Fibroblast of skin of left quadriceps (primary cell): ENCODE measurements at regions not wholly inside any gene's neighbourhood (a gene's known extent, or its start where the extent isn't known, plus 50 kb on each side); places are given as distances from the start of the nearest gene placed in this dataset.

Experiments used
- DNase-seq, 2 experiments: peaks; one replicate each; pipeline ENCODE4 v3.0.0-alpha.2; 2013; ENCODE audit warnings: low read depth in 2 of 2

DNA sequence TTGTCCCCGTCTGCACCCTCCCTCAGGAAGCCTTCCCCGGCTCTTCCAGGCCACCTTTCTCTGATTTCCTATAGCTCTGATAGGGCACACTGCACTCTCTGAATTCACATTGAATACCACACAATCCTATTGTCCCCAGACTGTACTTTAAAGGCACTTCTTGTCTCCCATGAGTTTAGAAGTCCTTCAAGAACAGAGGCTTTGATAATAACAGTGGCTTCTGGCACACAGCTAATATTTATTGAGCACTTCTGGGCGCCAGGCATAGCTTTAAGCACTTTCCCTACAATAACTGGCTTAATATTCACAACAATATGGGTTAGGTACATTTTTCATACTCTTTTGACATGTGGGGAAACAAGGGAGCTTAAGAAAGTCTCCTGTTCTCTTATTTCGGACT, 169.7 kb upstream of the IRX6 start:
- no peak for DNase-seq

DNA sequence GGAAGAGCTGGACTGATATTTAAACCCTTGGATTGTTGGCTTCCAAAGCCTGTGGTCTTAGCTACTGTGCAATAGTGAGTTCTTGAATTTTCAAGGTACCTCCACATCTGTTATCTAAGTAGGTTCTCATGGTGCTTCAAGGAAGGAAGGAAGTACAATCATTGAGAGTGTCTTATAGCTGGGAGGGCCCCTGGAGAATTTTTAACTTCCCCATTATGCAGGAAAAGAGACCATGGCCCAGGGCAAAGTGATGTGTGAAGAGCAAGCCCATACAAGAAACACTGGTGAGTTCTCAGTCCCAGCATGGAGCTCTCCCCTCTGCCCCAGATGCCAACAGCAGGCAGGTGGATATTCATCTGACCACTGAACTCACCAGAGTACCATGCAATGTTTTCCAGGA, 169.0 kb upstream of the IRX6 start:
- DNase-seq: no peak

DNA sequence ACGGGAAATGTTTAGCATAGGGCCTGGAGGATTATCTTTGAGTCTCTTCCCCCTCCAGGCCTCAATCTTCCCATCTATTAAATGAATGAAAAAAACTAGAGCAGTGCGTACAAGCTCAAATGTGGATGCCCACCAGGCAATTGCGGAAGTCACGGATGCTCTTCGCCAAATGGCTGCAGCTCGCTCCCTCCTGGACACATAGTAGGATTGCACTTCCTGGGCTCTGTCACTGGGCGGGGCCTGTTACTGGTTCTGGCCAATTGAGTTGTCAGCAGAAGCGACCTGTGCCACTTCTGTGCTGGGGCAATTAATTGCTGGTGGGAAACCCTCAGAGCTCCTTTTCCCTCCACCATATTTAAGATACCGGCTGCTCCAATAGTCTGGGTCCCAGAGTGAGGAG, 168.2 kb upstream of the IRX6 start:
- no peak for DNase-seq

DNA sequence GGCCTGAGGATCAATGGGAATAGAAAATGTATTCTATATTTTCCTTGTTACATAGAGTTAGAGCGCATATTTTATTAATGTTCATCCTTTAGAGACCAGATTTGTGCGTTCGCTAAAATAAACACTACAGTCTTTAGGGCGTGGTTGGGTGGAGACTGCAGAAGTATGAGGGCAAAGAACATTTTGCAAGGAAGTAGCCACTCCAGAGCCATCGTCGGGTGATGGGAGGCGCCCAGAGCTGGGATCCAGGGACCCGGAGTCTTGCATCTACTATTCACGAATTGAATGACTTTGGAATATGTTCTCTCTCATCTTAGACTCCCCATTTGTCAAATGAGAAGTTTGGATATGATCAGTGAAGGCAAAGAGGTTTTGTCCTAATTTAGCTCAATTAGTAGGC, 154.2 kb upstream of the IRX6 start:
- DNase-seq: no peak

DNA sequence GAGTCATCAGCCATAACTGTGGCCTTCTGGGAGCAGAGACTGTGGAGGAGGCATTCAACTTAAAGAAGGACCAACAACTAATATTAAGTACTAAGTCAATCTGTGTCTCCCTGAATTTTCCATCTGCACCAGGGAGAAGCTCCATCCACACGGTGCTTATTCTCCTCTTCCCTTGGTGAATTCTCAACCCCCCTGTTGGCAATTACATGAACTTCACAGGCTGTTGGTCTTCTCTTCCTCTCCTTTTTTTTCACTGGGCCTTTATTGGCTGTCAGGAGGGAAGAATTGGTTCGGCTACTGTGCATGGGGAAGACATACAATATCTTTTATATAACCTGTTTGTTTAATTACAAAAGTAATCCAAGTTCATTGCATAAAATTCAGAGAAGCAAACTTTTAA, 152.8 kb upstream of the IRX6 start:
- no peak for DNase-seq

DNA sequence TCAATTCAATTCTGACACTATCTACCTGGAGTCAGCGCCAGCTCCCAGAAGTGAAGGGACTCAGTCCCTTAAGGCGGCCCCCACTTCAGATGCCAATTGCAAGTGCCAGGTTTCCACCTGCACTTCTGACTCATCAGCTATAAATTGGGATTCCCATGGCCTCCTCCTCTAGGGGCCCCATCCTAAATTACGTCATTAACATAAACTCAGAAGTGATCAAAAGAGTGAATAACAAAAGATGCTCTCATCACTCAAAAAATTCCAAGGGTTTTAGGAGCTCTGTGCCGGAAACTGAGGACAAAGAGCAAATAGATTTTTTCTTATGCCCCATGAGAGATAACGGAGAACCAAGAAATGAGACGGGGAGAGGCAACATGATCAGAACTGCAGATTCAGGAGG, 148.6 kb upstream of the IRX6 start:
- DNase-seq: no peak

DNA sequence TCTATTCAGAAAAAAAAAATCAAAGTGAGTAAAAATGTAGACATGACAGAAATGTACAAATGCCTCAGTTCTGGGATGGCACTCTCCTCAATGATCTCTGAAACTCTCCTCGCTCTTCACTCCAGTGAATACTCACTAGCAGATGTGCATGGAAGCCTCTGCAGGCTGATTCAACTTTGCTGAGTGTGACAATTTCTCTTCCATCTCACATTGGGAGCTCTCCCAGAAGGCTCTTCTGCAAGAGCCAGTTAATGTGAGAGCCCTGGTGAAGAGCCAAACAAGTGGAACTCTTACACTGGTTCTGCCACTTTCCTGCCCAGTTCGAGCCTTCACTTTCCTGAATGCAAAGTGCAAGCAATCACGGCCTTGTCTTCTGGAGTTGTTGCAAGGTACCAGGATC, 147.1 kb upstream of the IRX6 start:
- DNase-seq: no peak

DNA sequence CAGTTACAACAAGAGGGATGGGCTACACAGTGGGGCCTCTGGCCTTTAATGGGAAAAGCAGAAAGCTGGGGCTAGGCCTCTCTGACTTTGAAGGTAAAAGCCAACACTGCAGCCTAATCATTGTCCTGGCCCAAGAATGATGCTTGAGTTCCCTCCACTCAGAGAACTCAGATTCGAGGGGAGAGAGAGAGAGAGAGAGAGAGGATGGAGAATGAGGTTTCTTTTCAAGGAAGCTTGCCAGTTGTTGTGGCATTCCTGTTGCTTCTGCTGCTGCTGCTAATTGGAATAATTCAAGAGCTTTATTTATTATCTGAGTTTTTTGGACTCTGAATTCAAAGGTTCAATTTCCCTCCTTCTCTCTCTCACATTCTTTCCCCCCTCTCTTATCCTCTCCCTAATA, 144.6 kb upstream of the IRX6 start:
- no peak for DNase-seq

DNA sequence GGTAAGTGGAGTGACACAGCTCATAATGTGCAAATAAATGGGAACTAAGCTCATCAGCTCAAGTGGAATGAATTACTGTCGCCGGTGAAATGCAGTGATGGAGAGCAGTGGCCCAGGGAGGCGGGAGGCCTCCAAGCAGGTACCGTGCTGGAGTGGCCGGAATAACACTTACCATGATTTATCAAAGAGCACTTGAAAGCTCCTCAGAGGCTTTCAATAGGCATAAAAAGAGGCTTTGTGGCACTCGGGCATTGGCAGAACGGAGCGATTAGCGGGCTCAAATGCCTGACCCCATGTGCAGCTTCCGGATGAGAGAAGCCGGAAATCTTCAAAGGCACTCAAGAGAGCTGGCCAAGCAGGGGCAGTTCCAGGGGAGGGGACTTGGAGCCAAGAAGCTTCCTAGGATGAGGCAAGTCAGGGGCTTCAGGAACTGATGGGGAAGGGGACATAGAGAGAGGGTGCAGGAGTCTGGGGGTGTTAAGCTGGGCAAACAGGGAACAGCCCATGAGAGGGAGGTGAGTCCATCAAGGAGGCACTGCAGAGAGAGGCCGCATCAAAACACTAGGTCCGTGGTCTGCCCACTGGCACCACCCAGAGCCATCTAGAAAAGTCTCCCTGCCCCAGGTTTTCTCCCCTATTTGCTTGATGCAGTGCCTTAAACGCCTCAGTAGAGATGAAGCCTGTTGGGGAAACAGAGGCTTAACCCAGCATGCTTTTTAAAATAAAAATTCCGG, 144.0 kb upstream of the IRX6 start:
- DNase-seq: no peak

DNA sequence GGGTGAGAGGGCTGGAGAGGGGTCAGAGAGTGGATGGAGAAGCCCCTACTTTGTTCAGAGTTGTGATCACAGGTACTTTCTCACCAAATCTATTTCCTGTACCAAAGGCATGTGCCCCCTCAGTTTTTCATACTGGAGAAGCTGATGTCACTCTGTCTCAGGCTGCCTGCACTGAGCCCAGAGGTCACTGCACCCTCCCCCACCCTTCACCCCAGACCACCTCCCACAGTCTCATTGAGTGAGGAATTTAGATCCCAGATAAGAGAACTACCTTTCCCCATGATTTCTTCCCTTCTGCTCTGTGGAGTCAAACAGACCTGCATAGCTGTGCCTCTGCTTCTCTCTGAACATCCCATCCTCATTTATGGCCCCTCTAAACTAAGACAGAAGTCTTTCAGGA, 140.0 kb upstream of the IRX6 start:
- no peak for DNase-seq

DNA sequence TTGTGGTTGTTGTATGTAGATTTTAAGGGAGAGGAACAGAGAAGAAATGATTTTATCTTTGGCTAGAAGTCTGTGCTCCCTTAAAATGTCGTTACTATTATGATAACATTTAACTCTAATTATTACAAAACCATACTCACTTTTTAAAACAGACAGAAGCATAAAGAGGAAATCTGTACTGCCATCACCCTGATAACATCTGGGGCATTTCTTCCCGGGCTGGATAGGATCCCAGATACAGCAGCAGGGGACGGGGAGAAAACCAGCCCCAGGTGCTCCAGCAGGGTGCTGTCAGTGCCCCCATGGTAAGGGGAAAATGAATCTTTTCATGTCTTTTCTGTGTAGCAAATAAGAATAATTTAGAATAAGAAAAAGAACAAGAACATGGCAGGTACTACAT, 139.4 kb upstream of the IRX6 start:
- DNase-seq: no peak

DNA sequence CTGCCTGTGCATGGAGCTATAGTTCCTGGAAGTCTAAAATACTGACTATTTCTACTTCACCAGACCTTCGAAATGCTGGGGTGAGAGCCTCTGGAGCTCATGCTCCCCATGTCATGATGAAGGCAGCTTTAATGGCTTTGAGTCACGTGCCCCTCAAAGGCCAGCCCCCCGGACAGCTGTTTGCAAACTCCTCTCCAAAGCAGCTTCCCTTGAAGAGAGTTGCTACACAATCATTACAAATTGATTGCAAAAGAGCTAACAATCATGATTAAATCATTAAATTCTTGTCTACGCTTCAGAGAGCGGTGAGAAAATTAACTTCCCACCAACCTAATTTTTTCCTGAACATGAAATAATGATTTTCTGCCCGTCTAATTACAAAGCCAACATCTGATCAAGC, 134.8 kb upstream of the IRX6 start:
- no peak for DNase-seq

DNA sequence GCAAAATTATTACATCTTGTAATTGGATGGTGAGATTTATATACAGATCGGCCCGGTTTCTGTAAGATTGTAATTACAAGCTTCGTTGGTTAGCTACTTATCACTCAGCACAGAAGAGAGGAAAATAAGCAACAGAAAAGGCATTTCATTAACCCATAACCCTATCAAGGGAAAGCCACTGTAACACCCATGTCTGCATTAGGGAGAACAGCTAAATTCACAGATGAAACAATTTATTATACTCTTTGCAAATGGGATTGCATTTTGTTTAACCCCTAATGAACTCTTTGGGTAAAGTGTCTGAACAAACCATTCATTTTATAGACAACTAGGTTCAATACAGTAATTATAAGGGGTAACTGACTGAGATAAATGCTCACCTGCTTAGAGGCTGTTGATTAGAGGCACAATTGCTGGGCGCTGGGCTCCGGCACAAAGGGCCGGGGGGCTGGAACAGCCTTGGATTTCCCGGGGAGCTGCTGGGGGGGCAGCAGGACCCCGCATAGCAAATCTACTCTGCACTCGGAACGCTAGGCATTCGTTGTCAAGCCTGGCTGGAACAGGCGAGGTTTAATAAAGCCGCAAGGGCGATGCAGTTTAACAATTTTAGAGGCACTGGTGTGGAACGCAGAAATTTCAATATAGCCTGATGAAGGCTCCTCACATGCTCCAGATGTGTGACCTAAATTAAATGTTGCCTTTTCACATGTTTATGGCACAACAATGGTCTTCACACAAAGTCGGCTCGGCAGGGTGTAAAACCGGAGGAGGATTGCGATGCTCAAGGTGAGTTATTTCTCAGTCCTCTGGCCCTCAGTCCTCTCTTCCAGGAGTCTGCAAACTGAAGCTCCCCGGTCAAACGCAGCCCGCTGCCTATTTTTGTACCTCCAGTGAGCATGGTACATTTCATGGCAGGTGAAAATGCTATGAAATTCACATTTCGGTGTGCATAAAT, 134.0 kb upstream of the IRX6 start:
- DNase-seq: no peak

DNA sequence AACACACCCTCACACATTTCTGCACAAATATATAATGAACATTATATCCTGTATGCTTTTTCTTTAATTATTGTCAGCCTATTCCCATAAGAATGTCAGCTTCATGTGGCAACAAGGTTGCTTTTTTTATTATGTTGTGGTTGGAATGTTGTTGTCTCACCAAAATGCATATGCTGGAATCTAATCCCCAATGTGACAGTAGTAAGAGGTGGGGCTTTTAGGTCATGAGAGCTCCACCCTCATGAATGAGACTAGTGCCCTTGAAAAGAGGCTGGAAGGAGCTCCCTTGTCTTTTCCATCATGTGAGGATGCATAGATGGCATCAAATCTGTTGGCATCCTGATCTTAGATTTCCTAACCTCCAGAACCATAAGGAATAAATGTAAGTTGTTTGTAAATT, 131.3 kb upstream of the IRX6 start:
- DNase-seq: no peak

DNA sequence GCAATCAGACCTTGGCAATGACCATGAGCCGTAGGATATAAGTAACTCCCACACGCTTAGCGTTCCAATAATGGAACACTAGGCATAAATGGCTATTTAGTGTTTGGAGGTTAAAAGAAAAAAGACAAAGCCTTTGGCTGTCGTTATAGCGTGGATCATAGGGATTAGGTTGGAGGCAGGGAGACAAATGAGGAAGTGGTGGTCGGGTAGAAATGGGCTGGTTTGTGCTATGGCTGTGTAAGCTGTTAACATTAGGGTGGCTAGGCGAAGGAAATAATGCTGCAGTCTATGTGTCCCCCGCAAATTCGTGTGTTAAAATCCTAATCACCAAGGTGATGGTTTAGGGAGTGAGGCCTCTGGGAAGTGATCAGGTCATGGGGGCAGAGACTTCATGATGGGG, 120.4 kb upstream of the IRX6 start:
- no peak for DNase-seq

DNA sequence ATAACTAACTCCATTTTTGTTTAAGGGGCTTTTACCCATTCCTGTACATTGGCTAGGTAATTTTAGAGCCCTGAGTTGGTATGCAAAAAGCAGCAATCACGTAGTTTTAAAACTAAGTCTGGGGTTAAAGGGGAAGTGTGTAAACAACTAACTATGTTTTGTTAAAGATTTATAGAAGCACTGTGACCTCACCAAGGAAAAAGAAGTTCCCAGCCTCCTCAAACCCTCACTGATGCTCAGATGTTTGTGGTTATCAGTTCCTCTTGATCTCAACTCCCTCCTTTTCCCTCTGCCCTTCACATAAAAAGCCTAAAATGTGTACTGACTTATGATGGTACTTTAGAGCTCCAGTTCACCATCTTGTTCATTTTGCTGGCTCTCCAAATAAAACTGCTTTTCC, 119.9 kb upstream of the IRX6 start:
- no peak for DNase-seq

DNA sequence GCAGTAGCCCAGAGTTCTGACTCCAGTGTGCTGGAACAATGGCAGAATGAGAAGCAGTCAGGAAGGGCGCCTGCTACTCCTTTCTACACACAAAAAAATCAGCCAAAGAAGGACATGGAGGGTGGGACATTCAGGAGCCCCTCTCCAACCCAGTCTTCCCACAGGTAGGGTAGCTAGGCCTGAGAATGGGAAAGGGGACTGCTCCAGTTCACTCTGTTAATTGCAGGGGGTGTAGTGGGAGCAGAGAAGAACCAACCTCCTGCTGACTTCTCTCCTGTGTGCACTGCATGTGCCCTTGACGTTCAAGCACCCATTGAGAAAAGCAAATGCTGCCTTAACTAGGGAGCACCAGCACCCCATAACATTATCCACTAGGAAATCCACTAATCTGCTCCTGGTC, 119.1 kb upstream of the IRX6 start:
- DNase-seq: no peak

DNA sequence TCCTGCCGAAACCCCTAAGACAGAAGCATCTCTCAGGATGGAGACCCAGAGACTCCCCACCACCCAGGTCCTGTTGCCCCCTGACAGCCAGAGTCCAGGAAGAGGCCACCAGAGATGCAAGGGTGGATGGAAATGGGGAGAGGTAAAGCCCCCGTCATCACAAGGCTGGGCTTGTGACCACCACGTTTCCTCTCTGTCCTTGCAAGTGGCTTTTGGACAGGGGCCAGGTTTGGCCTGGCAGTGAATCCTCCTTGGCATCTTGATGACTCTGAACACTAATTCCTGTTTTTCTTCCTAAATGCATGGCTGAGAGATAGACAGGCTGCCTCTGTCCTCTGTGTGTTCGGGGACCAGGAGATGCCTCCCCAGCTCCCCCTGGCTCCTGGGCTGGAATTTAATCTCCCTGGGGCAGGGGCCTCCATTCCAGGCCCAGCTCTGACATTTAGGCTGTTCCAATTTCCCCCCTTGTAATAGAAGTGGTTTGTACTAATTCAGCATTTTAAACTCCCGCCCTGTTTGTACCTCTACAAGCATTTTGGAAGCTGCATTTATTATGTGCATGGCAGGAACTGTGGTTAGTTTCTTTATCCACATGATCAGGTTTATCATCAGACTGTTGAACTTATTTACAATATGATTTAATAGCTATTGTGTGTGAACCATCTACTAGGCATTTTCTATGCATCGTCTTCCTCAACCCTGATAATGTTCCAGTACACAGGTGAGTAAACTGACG, 116.1 kb upstream of the IRX6 start:
- DNase-seq: no peak

DNA sequence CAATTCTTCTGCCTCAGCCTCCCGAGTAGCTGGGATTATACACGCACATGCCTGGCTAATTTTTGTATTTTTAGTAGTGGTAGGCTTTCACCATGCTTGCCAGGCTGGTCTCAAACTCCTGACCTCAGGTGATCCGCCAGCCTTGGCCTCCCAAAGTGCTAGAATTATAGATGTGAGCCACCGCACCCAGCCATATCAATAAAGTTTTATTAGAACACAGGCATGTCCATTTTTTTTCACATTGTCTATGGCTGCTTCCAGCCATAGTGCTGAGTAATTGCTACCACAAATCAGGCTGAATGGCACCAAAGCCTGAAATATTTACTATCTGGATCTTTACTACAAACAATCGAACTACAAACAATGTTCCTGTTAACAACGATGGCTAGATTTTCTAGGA, 114.4 kb upstream of the IRX6 start:
- DNase-seq: no peak

DNA sequence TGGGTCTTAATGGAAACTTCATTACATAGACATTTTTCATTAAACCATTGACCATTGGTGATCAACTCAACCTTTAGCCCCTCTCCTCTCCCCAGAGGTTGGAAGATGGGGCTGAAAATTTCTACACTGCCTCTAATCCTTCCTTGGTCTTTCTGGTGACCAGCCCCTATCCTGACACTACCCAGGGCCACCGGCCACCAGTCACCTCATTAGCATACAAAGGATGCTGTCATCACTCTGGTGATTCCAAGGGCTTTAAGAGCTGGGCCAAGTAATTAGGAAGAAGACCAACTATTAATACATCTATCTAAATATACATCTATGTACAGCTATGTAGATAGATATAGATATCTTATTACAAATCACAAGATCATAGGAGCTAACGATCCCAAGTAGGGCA, 111.2 kb upstream of the IRX6 start:
- DNase-seq: no peak

DNA sequence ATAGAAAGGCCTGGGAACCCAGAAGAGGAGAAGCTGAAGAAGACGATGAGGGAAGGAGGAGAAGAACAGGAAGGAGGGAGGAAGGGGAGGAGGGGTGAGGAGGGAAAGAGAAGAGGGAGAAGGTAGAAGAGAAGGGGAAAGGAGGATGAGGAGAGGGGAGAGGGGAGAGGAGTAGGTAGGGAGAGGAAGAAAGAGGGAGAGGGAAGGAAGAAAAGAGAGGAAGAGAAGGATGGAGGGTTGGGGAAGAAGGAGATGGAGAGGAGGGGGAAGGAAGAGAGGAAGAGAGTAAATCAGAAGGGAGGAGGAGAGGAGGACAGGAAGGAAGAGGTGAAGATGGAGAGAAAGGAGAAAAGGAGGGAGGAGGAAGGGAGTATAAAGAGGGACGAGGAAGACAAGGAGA, 109.6 kb upstream of the IRX6 start:
- no peak for DNase-seq

DNA sequence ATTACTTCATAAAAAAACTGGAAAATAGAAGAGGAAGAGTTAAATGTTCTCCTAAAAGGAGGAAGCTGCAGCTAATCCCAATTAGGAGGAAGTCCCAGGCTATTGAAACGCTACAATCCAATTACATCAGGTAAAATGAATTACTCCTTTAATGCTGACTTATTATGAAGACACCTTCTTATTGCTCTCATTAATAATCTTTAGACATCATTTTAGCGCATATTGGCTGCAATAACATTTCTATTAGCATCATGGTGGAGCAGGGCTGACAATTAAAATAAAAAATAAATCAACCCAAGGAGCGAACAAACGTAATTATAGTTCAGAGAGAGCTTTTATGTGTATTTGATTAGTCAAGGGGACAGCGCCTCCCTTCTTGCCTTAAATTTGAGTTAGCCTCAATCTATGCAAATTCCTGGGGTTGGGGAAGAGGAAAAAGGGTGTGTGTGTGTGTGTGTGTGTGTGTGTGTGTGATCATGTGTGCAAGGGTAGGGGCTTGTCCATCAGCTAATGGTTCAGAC, 109.0 kb upstream of the IRX6 start:
- no peak for DNase-seq
